ENCODE measurements at regions not wholly inside any gene's neighbourhood (a gene's known extent, or its start where the extent isn't known, plus 50 kb on each side); places are given as distances from the start of the nearest gene placed in this dataset.

DNA sequence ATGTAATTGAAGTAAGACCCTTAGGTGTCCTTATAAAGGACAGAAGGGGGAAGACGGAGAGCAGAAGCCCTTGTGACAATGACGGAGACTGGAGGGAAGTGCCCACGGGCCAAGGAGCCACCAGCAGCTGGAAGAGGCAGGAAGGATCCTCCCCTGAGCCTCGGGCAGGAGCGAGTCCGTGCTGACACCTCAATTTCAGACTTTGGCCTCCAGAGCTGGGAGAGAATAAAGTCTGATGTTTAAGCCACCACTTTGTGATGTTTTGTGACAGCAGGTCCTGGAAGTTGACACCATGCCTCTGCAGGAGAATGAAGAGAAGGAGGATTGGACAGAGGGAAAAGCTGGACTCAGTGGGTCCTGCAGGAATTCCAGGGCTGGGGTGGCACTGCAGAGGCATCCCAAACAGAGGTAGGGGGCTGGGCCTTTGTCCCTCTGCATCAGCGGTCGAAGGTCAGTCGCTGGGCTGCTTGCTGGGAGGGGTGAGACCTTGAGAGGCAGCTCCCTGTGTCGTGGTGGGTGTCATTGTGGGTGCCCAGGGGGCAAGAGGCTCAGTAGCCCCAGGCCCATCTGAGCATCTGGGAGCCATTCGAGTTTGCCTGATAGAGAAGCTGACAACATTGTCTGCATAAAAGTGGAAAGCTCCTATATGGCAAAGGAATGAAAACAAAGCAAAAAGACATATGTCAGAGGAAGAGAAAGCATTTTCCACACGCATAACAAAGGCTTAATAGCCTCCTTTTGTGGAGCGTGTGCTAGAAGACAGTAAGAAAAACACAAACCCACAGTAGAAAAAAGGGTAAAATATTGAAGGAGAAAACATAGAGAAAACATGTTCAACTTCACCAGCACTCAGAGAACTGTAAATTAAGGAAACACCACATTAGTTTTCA, 68.8 kb downstream of the RTL6 start:
- no peak overlapping the region for H3K4me3 ChIP-seq (replicated peaks in 1 of 2; ENCODE audit: low read depth in 2 of 2, low read length in 2 of 2)
- TF ChIP-seq, protein P1, sequence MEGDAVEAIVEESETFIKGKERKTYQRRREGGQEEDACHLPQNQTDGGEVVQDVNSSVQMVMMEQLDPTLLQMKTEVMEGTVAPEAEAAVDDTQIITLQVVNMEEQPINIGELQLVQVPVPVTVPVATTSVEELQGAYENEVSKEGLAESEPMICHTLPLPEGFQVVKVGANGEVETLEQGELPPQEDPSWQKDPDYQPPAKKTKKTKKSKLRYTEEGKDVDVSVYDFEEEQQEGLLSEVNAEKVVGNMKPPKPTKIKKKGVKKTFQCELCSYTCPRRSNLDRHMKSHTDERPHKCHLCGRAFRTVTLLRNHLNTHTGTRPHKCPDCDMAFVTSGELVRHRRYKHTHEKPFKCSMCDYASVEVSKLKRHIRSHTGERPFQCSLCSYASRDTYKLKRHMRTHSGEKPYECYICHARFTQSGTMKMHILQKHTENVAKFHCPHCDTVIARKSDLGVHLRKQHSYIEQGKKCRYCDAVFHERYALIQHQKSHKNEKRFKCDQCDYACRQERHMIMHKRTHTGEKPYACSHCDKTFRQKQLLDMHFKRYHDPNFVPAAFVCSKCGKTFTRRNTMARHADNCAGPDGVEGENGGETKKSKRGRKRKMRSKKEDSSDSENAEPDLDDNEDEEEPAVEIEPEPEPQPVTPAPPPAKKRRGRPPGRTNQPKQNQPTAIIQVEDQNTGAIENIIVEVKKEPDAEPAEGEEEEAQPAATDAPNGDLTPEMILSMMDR (IDR thresholded peaks at IDR 0.05; ENCODE audit: low read depth, low read length): no peak

DNA sequence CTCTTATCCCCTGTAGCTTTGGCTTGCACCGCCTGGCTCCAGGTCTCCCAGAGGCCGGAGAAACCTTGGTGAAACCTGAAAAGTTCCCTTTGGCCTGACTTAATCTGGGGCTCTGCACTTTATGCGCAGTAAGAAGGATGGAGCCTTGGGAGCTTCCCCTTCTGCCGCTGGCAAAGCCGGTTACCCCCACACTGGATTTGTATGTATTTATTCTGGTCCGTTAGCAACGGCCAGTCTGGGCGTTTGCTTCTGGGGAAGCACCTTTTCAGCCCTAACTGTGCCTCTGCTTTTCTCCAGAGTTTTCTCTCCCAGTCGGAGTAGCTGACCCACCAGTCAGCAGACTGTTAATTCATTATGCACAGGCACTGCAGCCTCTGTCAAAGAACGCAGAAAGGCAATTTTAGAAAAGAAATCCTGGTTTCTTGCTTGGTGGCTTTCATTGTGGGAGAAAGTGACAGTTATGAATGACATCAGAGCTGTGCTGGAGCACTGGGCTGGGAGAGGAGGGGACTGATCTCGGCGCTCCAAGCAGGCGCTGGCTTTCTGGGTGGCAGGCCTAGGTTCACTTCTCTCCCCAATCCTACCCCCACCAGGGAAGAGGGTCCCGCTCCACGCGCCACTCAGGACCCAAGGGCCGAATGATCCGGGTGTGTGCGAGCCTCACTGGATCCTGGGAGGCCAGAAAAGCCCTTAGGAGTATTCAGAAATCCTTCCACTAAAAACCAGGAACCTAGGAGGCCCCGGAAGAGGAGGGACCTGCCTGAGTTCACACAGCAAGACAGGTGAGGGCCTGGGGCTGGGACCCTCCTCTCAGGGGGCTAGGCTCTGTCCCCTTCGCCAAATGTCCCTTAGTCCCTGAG, 70.2 kb downstream of the RTL6 start:
- no peak for DNase-seq (ENCODE audit: low read depth in 2 of 2)
- TF ChIP-seq, protein P1 (IDR thresholded peaks at IDR 0.05; ENCODE audit: low read depth, low read length): no peak
- no peak overlapping the region for H3K4me3 ChIP-seq (replicated peaks in 1 of 2; ENCODE audit: low read depth in 2 of 2, low read length in 2 of 2)

More for the DNA sequence above, 68.8 kb downstream of the RTL6 start:
- no peak for DNase-seq (ENCODE audit: low read depth in 2 of 2)

DNA sequence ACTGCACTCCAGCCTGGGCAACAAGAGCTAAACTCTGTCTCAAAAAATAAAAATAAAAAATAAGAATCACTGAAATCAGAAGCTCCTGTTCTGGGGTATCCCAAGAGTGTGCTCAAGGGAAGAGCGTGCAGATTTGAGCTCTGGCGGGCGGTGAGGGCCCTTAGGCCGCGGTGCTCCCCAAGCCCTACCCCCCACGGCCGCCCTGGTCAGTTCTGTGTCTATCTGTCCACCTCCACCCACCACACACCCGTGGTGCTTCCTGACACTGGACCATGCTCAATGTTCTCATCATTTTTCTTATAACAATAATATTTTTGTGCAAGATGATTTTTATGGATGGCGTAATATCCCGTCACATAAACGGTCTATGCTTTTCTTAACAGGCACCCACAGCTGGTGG, 71.1 kb downstream of the RTL6 start:
- H3K4me3 ChIP-seq (replicated peaks in 1 of 2; ENCODE audit: low read depth in 2 of 2, low read length in 2 of 2): no peak overlapping the region
- TF ChIP-seq, protein P1 (IDR thresholded peaks at IDR 0.05; ENCODE audit: low read depth, low read length): no peak
- no peak for DNase-seq (ENCODE audit: low read depth in 2 of 2)

GRCh38 chr22:44425694-44426045, 72.4 kb downstream of the RTL6 start:
- no peak for DNase-seq (ENCODE audit: low read depth in 2 of 2)
- H3K4me3 ChIP-seq (replicated peaks in 1 of 2; ENCODE audit: low read depth in 2 of 2, low read length in 2 of 2): no peak overlapping the region
- TF ChIP-seq, protein P1 (IDR thresholded peaks at IDR 0.05; ENCODE audit: low read depth, low read length): no peak

GRCh38 chr22:44424867-44425693, 73.0 kb downstream of the RTL6 start:
- H3K4me3 ChIP-seq (replicated peaks in 1 of 2; ENCODE audit: low read depth in 2 of 2, low read length in 2 of 2): no peak overlapping the region
- DNase-seq (ENCODE audit: low read depth in 2 of 2): peak in 1 of 2 donors; percentile 37
- TF ChIP-seq, protein P1 (IDR thresholded peaks at IDR 0.05; ENCODE audit: low read depth, low read length): no peak

DNA sequence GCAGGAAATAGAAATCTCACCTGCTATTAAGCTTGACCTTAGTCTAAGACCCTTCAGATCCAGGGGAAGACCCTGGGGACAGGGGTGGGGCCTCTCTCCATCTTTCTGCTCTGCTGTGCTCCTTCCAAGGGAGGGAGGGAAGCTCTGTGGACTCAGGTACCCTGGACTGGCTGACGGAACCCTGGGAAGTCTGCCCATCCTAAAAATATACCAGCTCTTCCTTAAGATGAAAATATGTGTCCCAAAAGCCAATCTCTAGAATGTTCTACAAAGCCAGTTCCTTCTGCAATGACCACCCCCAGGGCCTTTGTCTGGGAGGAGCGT, 73.7 kb downstream of the RTL6 start:
- no peak for DNase-seq (ENCODE audit: low read depth in 2 of 2)
- TF ChIP-seq, protein P1 (IDR thresholded peaks at IDR 0.05; ENCODE audit: low read depth, low read length): no peak
- H3K4me3 ChIP-seq (replicated peaks in 1 of 2; ENCODE audit: low read depth in 2 of 2, low read length in 2 of 2): no peak overlapping the region

Measured in cardiac fibroblast (primary cell).